GM23338 (cell line): ENCODE measurements at regions not wholly inside any gene's neighbourhood (a gene's known extent, or its start where the extent isn't known, plus 50 kb on each side); places are given as distances from the start of the nearest gene placed in this dataset.

Source experiments
- EZH2 ChIP-seq: fragments of 200-600 bp; sonication (generic); IDR thresholded peaks from one replicate; pipeline ENCODE4 v1.8.0; 2017; ENCODE audit warnings: antibody characterized with exemption, mild to moderate bottlenecking, low read depth; ENCODE audit not compliant: unreplicated experiment
- EZH2phosphoT487 ChIP-seq: fragments of 200-600 bp; sonication (generic); IDR thresholded peaks from one replicate; pipeline ENCODE4 v1.8.1; 2018; ENCODE audit warnings: antibody characterized with exemption; ENCODE audit not compliant: unreplicated experiment
- JUNB ChIP-seq: IDR thresholded peaks from one replicate; pipeline ENCODE4 v1.6.1; 2016; ENCODE audit warnings: antibody characterized with exemption; ENCODE audit not compliant: unreplicated experiment
- POLR2AphosphoS5 ChIP-seq: IDR thresholded peaks from 2 replicates; pipeline ENCODE4 v1.6.1; 2016; ENCODE audit warnings: antibody characterized with exemption, low read depth
- STAT1 ChIP-seq: IDR thresholded peaks from one replicate; pipeline ENCODE4 v1.6.1; 2016; ENCODE audit warnings: antibody characterized with exemption; ENCODE audit not compliant: unreplicated experiment
- ZNF114 ChIP-seq: fragments of 250-450 bp; sonication (Bioruptor Pico); IDR thresholded peaks from 2 replicates; pipeline ENCODE4 v1.5.0; 2020; ENCODE audit warnings: mild to moderate bottlenecking, moderate library complexity
- TF ChIP-seq, protein P1 (sequence below): fragments of 250-450 bp; sonication (Bioruptor Pico); IDR thresholded peaks from 2 replicates; pipeline ENCODE4 v1.5.0; 2020; ENCODE audit warnings: mild to moderate bottlenecking, moderate library complexity
- TF ChIP-seq, protein P2 (sequence below): IDR thresholded peaks from 2 replicates; pipeline ENCODE4 v1.6.1; 2016; ENCODE audit warnings: antibody characterized with exemption
- TF ChIP-seq, protein P3 (sequence below): IDR thresholded peaks from one replicate; pipeline ENCODE4 v1.6.1; 2018; ENCODE audit warnings: antibody characterized with exemption; ENCODE audit not compliant: unreplicated experiment

DNA sequence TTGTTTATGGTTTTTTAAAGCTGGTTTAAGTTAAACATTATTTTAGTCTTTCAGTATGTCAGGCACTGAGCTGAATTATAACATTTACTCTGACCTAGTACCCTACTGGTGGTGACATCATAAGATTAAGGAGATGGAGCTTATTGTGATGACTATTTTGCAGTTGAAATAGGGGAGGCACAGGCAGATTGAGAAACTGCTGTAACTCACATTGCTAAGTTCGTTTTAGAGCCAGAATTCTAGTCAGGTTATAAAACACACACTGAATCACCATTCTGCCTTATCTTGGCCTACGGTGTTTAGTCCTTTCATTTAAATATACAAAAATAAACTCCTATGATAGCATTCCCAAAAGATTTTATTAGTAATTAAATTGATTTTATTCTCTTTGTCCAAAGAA lies 584.1 kb downstream of the TFAP2A start (continued):
- TF ChIP-seq, protein P1, sequence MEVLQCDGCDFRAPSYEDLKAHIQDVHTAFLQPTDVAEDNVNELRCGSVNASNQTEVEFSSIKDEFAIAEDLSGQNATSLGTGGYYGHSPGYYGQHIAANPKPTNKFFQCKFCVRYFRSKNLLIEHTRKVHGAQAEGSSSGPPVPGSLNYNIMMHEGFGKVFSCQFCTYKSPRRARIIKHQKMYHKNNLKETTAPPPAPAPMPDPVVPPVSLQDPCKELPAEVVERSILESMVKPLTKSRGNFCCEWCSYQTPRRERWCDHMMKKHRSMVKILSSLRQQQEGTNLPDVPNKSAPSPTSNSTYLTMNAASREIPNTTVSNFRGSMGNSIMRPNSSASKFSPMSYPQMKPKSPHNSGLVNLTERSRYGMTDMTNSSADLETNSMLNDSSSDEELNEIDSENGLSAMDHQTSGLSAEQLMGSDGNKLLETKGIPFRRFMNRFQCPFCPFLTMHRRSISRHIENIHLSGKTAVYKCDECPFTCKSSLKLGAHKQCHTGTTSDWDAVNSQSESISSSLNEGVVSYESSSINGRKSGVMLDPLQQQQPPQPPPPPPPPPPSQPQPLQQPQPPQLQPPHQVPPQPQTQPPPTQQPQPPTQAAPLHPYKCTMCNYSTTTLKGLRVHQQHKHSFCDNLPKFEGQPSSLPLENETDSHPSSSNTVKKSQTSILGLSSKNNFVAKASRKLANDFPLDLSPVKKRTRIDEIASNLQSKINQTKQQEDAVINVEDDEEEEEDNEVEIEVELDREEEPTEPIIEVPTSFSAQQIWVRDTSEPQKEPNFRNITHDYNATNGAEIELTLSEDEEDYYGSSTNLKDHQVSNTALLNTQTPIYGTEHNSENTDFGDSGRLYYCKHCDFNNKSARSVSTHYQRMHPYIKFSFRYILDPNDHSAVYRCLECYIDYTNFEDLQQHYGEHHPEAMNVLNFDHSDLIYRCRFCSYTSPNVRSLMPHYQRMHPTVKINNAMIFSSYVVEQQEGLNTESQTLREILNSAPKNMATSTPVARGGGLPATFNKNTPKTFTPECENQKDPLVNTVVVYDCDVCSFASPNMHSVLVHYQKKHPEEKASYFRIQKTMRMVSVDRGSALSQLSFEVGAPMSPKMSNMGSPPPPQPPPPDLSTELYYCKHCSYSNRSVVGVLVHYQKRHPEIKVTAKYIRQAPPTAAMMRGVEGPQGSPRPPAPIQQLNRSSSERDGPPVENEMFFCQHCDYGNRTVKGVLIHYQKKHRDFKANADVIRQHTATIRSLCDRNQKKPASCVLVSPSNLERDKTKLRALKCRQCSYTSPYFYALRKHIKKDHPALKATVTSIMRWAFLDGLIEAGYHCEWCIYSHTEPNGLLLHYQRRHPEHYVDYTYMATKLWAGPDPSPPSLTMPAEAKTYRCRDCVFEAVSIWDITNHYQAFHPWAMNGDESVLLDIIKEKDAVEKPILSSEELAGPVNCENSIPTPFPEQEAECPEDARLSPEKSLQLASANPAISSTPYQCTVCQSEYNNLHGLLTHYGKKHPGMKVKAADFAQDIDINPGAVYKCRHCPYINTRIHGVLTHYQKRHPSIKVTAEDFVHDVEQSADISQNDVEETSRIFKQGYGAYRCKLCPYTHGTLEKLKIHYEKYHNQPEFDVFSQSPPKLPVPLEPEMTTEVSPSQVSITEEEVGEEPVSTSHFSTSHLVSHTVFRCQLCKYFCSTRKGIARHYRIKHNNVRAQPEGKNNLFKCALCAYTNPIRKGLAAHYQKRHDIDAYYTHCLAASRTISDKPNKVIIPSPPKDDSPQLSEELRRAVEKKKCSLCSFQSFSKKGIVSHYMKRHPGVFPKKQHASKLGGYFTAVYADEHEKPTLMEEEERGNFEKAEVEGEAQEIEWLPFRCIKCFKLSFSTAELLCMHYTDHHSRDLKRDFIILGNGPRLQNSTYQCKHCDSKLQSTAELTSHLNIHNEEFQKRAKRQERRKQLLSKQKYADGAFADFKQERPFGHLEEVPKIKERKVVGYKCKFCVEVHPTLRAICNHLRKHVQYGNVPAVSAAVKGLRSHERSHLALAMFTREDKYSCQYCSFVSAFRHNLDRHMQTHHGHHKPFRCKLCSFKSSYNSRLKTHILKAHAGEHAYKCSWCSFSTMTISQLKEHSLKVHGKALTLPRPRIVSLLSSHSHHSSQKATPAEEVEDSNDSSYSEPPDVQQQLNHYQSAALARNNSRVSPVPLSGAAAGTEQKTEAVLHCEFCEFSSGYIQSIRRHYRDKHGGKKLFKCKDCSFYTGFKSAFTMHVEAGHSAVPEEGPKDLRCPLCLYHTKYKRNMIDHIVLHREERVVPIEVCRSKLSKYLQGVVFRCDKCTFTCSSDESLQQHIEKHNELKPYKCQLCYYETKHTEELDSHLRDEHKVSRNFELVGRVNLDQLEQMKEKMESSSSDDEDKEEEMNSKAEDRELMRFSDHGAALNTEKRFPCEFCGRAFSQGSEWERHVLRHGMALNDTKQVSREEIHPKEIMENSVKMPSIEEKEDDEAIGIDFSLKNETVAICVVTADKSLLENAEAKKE (CRISPR knock-in tag), result no peak
- TF ChIP-seq, protein P2, sequence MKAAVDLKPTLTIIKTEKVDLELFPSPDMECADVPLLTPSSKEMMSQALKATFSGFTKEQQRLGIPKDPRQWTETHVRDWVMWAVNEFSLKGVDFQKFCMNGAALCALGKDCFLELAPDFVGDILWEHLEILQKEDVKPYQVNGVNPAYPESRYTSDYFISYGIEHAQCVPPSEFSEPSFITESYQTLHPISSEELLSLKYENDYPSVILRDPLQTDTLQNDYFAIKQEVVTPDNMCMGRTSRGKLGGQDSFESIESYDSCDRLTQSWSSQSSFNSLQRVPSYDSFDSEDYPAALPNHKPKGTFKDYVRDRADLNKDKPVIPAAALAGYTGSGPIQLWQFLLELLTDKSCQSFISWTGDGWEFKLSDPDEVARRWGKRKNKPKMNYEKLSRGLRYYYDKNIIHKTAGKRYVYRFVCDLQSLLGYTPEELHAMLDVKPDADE, result no peak
- no peak for TF ChIP-seq EZH2
- no peak for TF ChIP-seq JUNB
- TF ChIP-seq, protein P3, sequence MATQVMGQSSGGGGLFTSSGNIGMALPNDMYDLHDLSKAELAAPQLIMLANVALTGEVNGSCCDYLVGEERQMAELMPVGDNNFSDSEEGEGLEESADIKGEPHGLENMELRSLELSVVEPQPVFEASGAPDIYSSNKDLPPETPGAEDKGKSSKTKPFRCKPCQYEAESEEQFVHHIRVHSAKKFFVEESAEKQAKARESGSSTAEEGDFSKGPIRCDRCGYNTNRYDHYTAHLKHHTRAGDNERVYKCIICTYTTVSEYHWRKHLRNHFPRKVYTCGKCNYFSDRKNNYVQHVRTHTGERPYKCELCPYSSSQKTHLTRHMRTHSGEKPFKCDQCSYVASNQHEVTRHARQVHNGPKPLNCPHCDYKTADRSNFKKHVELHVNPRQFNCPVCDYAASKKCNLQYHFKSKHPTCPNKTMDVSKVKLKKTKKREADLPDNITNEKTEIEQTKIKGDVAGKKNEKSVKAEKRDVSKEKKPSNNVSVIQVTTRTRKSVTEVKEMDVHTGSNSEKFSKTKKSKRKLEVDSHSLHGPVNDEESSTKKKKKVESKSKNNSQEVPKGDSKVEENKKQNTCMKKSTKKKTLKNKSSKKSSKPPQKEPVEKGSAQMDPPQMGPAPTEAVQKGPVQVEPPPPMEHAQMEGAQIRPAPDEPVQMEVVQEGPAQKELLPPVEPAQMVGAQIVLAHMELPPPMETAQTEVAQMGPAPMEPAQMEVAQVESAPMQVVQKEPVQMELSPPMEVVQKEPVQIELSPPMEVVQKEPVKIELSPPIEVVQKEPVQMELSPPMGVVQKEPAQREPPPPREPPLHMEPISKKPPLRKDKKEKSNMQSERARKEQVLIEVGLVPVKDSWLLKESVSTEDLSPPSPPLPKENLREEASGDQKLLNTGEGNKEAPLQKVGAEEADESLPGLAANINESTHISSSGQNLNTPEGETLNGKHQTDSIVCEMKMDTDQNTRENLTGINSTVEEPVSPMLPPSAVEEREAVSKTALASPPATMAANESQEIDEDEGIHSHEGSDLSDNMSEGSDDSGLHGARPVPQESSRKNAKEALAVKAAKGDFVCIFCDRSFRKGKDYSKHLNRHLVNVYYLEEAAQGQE, result no peak
- no peak for TF ChIP-seq STAT1
- no peak for TF ChIP-seq POLR2AphosphoS5
- TF ChIP-seq EZH2phosphoT487, result no peak
- TF ChIP-seq ZNF114 (CRISPR knock-in tag), result no peak
